Renal pelvis (tissue), 1 donor: ENCODE measurements at regions not wholly inside any gene's neighbourhood (a gene's known extent, or its start where the extent isn't known, plus 50 kb on each side); places are given as distances from the start of the nearest gene placed in this dataset.

Experiments used
- DNase-seq: peaks from one replicate; pipeline ENCODE4 v3.0.0-alpha.2; 2013

- no peak for DNase-seq
Measured at GRCh38 chr2:204477358-204477950, 67.8 kb upstream of the PARD3B start.

- no peak for DNase-seq
Measured at GRCh38 chr2:204479557-204479956, 65.7 kb upstream of the PARD3B start.

GRCh38 chr2:204480676-204481075 is 64.6 kb upstream of the PARD3B start:
- no peak for DNase-seq

GRCh38 chr2:204483608-204484081 is 61.6 kb upstream of the PARD3B start:
- DNase-seq, result peak; percentile 42

GRCh38 chr2:204486321-204486720 is 59.0 kb upstream of the PARD3B start:
- no peak for DNase-seq

GRCh38 chr2:204486805-204487204 is 58.5 kb upstream of the PARD3B start:
- DNase-seq, result no peak

GRCh38 chr2:204487447-204488229 is 57.6 kb upstream of the PARD3B start:
- DNase-seq, result no peak

- DNase-seq, result no peak
Measured at GRCh38 chr2:204491528-204491927, 53.7 kb upstream of the PARD3B start.

GRCh38 chr2:204492417-204492816 is 52.9 kb upstream of the PARD3B start:
- DNase-seq, result no peak

- no peak for DNase-seq
Measured at GRCh38 chr2:204494681-204495080, 50.6 kb upstream of the PARD3B start.

GRCh38 chr2:204495381-204495780 is 49.9 kb upstream of the PARD3B start:
- no peak for DNase-seq
